Smooth muscle cell (in vitro differentiated cells): ENCODE measurements at regions not wholly inside any gene's neighbourhood (a gene's known extent, or its start where the extent isn't known, plus 50 kb on each side); places are given as distances from the start of the nearest gene placed in this dataset.

ENCODE experiments used
- DNase-seq: peaks from one replicate; lab custom pipeline; 2025; ENCODE audit not compliant: unreplicated experiment; lab: John Stamatoyannopoulos, UW
- H2AFZ ChIP-seq: fragments of 200-600 bp; sonication (generic); 2 replicates; pipeline ENCODE4 v1.6.0; 2016; ENCODE audit warnings: antibody characterized with exemption, low read depth, mild to moderate bottlenecking
- H3F3A ChIP-seq: fragments of 200-600 bp; sonication (generic); 2 replicates; pipeline ENCODE4 v1.6.0; 2017; ENCODE audit warnings: antibody characterized with exemption, low read depth
- H3K27ac ChIP-seq: fragments of 200-600 bp; sonication (generic); 2 replicates; pipeline ENCODE4 v1.5.1; 2016; ENCODE audit warnings: low read depth, mild to moderate bottlenecking
- H3K27me3 ChIP-seq: fragments of 200-600 bp; sonication (generic); 2 replicates; pipeline ENCODE4 v1.6.1; 2016; ENCODE audit warnings: low read depth, mild to moderate bottlenecking
- H3K36me3 ChIP-seq: fragments of 200-600 bp; sonication (generic); 2 replicates; pipeline ENCODE4 v1.5.1; 2016; ENCODE audit warnings: low read depth
- H3K4me1 ChIP-seq: fragments of 200-600 bp; sonication (generic); 2 replicates; pipeline ENCODE4 v1.5.1; 2016; ENCODE audit warnings: low read depth
- H3K4me2 ChIP-seq: fragments of 200-600 bp; sonication (generic); 2 replicates; pipeline ENCODE4 v1.6.0; 2016; ENCODE audit warnings: mild to moderate bottlenecking
- H3K4me3 ChIP-seq: fragments of 200-600 bp; sonication (generic); 2 replicates; pipeline ENCODE4 v1.5.1; 2016; ENCODE audit warnings: mild to moderate bottlenecking
- H3K79me2 ChIP-seq: fragments of 200-600 bp; sonication (generic); 2 replicates; pipeline ENCODE4 v1.6.0; 2016; ENCODE audit warnings: low read depth, mild to moderate bottlenecking
- H3K9ac ChIP-seq: fragments of 200-600 bp; sonication (generic); 2 replicates; pipeline ENCODE4 v1.6.0; 2016; ENCODE audit warnings: low read depth
- H3K9me3 ChIP-seq: fragments of 200-600 bp; sonication (generic); replicated peaks from 2 replicates; pipeline ENCODE4 v1.5.1; 2016; ENCODE audit warnings: low read depth
- H4K20me1 ChIP-seq: fragments of 200-600 bp; sonication (generic); 2 replicates; pipeline ENCODE4 v1.6.0; 2016; ENCODE audit warnings: low read depth
- CTCF ChIP-seq: fragments of 200-600 bp; sonication (generic); IDR thresholded peaks from 2 replicates; pipeline ENCODE4 v1.5.1; 2017; ENCODE audit warnings: borderline replicate concordance, mild to moderate bottlenecking, antibody characterized with exemption; ENCODE audit not compliant: insufficient read depth, poor library complexity, severe bottlenecking
- WGBS: methylation state at CpG from one replicate; pipeline ENCODE4 v1.1.7; 2016; ENCODE audit warnings: low lambda C conversion rate; 5-methylcytosine and 5-hydroxymethylcytosine counted together

GRCh38 chr15:25515633-25516032, 76.8 kb upstream of the UBE3A start:
- 82% methylated on average over 6 of the region's 6 CpGs for WGBS
- no peak for DNase-seq
- H3K9me3 ChIP-seq = no peaks in the 10 kb centered on the region

GRCh38 chr15:25514522-25514921, 75.7 kb upstream of the UBE3A start:
- no peak overlapping the region for H3K27ac ChIP-seq
- H3K4me2 ChIP-seq = no peak overlapping the region

More at GRCh38 chr15:25515633-25516032, 76.8 kb upstream of the UBE3A start:
- no peaks in the 10 kb centered on the region for H3K4me1 ChIP-seq
- H3K9ac ChIP-seq = no peak overlapping the region
- no peaks in the 10 kb centered on the region for H4K20me1 ChIP-seq
- H3K27me3 ChIP-seq = no peaks in the 10 kb centered on the region
- H3K27ac ChIP-seq = no peak overlapping the region
- no peaks in the 10 kb centered on the region for H3K79me2 ChIP-seq
- TF ChIP-seq CTCF = no peak
- H3K4me3 ChIP-seq = no peak overlapping the region
- no peaks in the 10 kb centered on the region for H3K36me3 ChIP-seq
- H3F3A ChIP-seq = no peaks in the 10 kb centered on the region
- no peak overlapping the region for H2AFZ ChIP-seq
- no peak overlapping the region for H3K4me2 ChIP-seq

GRCh38 chr15:25512957-25513356, 74.1 kb upstream of the UBE3A start:
- no peaks in the 10 kb centered on the region for H4K20me1 ChIP-seq
- TF ChIP-seq CTCF = no peak
- no peak overlapping the region for H3K27ac ChIP-seq
- H2AFZ ChIP-seq = no peak overlapping the region
- 85% methylated on average over 3 of the region's 3 CpGs for WGBS
- no peaks in the 10 kb centered on the region for H3K27me3 ChIP-seq
- no peak overlapping the region for H3K4me2 ChIP-seq
- no peaks in the 10 kb centered on the region for H3K4me1 ChIP-seq
- no peaks in the 10 kb centered on the region for H3K79me2 ChIP-seq
- H3K9me3 ChIP-seq = no peaks in the 10 kb centered on the region
- DNase-seq = no peak
- H3K36me3 ChIP-seq = no peaks in the 10 kb centered on the region
- no peaks in the 10 kb centered on the region for H3F3A ChIP-seq
- H3K4me3 ChIP-seq = no peak overlapping the region
- no peak overlapping the region for H3K9ac ChIP-seq

More at GRCh38 chr15:25514522-25514921, 75.7 kb upstream of the UBE3A start:
- no peak overlapping the region for H2AFZ ChIP-seq
- H3K36me3 ChIP-seq = no peaks in the 10 kb centered on the region
- no peaks in the 10 kb centered on the region for H3K4me1 ChIP-seq
- TF ChIP-seq CTCF = no peak
- H3F3A ChIP-seq = no peaks in the 10 kb centered on the region
- H3K9me3 ChIP-seq = no peaks in the 10 kb centered on the region
- no peaks in the 10 kb centered on the region for H3K79me2 ChIP-seq
- no peaks in the 10 kb centered on the region for H4K20me1 ChIP-seq
- DNase-seq = no peak
- H3K4me3 ChIP-seq = no peak overlapping the region
- H3K27me3 ChIP-seq = no peaks in the 10 kb centered on the region
- WGBS = 84% methylated on average over 9 of the region's 9 CpGs
- H3K9ac ChIP-seq = no peak overlapping the region

GRCh38 chr15:25510146-25510545, 71.3 kb upstream of the UBE3A start:
- no peak overlapping the region for H3K9ac ChIP-seq
- no peaks in the 10 kb centered on the region for H3K4me1 ChIP-seq
- H3K79me2 ChIP-seq = no peaks in the 10 kb centered on the region
- H3K9me3 ChIP-seq = no peaks in the 10 kb centered on the region
- peak overlapping the region; percentile 18 for H3K27ac ChIP-seq
- H3K36me3 ChIP-seq = no peaks in the 10 kb centered on the region
- DNase-seq = no peak
- H4K20me1 ChIP-seq = no peaks in the 10 kb centered on the region
- WGBS = 52% methylated on average over 4 of the region's 4 CpGs
- no peaks in the 10 kb centered on the region for H3K27me3 ChIP-seq
- TF ChIP-seq CTCF = no peak
- H3K4me2 ChIP-seq = no peak overlapping the region
- no peaks in the 10 kb centered on the region for H3F3A ChIP-seq
- H3K4me3 ChIP-seq = no peak overlapping the region
- peak overlapping the region; percentile 3 for H2AFZ ChIP-seq
